Activated CD4-positive, alpha-beta T cell treated with anti-CD3 and anti-CD28 coated beads, Interleukin-10, Interleukin-2, amounts not matched to agents 100 ng/mL and 50 ng/mL, durations not matched to agents 16 hours and 8 hours (primary cell): ENCODE measurements at regions not wholly inside any gene's neighbourhood (a gene's known extent, or its start where the extent isn't known, plus 50 kb on each side); places are given as distances from the start of the nearest gene placed in this dataset.
"Not testable (repeated sequence)": the region's sequence is repeated elsewhere in the genome, so short reads cannot be mapped to it uniquely, and the experiment has no call there.

Experiments
- DNase-seq: peaks from one replicate; pipeline ENCODE4 v3.0.0-alpha.2; 2020

DNA sequence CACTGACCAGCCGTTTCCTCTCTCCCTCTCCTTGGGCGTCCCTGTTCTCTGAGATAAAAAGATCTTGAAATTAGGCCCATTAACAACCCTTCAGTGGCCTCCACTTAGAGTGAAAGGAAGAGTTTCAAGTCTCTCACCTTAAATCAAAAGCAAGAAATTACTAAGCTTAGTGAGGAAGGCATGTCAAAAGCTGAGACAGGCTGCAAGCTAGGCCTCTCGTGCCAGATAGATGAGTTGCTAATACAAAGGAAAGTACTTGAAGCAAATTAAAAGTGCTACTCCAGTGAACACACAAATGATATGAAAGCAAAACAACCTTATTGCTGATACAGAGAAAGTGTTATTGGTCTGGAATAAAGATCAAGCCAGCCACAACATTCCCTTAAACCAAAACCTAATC lies 331.3 kb upstream of the SEMA6A start:
- no peak for DNase-seq

DNA sequence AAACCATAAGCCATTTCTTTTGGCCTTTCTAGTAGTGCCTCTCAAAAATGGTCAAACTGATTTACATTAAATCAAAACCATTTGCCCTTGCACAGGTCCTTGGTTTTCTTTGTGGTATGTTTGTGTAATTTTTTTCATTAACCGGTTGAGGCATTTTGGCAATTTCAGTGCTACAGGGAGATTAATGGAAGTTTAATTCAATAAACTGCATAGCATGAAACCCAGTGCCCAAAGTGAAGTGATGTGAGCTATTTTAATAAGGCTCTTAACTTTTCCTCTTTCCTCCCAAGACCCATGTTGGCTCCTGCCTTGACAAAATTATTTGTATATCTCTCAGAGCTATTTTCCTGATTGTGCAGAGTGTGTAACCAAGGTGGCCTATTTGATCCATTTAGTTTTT lies 326.2 kb upstream of the SEMA6A start:
- no peak for DNase-seq

DNA sequence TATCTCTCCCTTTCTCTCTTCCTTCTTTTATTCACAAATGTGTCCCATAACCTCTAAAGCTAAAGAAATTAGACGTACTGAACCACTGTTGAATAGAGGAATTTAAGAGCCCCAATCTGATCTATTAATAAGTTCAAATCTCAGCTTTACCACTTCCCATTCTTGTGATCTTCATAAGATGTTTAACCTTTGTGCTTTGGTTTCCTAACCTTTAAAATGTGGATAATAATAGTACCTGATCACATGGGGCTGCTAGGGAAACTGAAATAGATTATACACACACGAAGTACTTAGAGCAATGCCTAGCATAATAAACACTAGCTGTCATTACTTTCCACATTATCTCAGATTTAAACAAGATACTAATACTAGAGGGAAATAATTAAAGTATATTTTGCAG lies 324.3 kb upstream of the SEMA6A start:
- no peak for DNase-seq

DNA sequence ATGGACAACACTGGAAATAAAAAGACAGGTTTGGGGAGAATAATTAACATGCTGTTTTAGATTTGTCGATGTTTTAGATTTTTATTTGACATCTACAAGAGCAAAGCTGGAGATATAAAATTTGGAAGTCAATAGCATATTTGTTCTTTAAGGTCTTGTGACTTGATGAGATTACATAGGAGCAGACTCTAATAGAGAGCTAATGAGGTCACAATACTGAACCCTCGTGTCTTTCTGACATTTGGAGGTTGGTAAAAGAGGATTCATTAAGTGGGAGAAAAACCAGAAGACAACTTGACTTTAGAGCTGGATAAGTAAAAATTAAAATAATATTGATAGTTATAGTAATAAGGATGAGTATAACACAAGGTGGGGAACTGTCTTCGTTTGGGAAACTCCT lies 322.7 kb upstream of the SEMA6A start:
- no peak for DNase-seq

DNA sequence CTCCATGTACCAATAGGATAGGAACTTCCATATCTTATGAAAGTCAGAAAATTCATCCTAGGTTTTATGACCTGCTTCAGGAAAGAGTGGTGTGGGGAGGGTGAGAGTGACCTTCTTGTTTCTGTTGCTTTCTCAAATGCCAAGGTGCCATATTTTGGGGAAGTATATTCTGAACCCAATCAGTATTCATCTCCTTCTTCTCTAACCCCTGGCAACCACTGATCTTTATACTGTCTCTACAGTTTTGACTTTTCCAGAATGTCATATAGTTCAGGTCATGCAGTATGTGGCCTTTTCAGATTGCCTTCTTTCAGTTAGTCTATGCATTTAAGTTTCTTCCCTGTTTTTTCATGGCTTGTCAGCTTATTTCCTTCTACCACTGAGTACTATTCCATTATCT lies 321.4 kb upstream of the SEMA6A start:
- no peak for DNase-seq

DNA sequence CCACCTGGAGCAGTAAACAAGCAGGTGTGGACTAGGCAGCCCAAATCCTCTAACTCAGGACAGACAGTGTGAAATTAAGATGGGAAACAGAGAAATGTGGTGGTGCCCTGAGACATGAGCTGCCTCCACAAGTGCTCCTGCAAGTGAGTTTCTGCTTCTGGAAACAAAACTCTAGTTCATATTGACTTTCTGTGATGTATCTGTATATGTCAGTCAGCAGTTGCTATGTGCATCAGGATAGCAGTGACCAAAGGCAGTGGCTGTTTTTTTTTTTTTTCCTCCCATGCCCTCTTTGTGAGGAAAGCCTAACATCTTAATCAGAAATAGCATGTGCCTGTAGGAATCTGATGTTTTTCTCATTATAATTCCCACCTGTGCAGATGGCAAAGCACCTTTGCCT lies 318.4 kb upstream of the SEMA6A start:
- no peak for DNase-seq

DNA sequence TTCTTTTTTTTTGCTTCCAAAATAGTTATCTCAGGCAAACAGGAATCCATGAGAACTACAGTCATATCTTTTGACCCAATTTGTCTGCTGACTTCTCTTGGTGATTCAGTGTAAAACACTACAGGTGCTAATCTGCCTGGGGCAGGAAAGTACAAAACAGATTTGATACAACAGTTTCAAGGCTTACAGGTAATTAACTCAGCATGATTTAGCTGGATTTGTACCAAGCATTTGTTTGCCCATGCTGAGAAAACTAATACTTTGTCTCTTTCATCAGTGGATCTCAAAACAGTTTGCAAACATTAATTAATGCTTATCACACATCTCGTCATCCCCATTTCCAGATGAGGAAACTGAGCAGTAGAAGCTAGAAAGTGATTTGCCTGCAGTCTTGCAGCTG lies 312.5 kb upstream of the SEMA6A start:
- DNase-seq: no peak

DNA sequence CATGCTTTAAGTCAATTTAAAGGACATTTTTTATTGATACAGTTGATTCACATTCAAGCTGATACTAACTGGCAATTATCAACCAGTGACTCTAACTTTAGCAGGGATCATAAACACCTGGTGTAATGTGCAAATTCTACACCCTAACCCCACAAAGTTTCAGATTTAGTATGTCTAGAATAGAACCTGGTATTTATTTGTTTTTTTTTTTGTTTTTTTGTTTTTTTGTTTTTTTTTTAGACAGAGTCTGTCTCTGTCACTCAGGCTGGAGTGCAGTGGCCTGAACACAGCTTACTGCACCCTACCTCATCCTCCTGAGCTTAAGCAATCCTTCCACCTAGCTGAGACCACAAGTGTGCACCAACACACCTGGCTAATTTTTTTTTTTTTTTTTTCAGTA lies 311.2 kb upstream of the SEMA6A start:
- DNase-seq: no peak

DNA sequence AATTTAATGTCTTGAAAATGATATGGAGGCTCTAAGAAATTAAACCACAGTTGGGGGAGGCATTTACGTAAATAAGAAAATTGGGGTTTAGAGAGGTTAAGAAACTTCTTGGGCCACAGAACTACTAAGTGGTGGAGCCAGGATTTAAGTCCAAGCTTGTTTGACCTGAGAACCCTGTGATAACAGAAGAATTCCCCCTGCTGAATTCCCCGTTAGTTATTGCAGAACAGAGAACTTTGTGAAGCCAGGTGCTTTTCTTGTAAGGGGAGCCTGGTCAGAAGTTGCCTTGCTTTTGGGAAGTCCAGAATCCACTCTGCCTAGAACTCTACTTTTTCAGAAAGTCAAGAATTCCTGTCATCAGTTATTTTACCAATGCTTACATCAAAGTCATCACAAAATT lies 309.3 kb upstream of the SEMA6A start:
- no peak for DNase-seq

DNA sequence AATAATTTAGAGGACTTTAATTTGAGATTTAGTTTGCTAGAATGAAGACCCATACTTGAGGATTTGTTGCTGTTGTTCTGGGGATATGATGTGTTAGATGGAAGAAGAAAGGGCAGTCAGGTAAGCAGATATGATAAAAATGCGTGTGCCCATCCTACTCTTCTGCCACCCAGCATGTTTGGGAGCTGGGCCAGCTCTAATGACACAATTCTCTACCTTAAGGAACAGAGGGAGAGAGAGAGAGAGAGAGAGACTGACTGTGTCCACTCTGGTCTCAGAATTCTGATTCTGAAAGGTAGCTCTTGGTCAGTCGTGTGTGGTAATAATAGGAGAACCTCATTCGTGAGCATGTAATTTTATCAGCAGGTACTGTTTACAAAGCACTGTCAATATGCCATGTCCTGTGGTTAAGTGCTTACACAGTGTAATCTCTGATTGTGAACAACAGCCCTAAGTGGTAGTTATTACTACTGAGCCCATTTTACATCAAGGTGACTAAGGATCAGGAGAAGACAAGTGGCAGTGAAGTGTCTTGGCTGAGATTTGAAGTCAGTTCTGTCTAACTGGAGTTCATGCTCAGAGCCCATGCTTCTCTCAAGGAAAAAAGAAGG lies 307.4 kb upstream of the SEMA6A start:
- no peak for DNase-seq

DNA sequence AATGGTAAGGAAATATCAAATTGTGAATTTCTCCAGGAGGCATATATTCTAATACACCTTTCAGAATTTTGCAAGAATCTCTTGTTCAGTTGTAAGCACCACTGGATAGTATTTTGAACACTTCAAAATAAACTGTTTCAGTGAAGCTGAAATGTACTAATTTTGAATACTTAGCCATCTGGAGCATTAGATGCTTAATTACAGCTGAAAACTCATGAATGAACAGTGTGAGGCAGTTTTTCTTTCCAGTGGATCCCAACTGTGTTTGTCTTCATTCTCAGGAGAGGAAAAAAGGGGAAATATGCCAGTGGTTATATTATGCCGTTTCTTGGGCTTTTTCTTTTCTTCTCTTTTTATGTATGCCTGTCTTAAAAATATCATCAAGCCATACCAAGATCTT lies 306.0 kb upstream of the SEMA6A start:
- DNase-seq: no peak

DNA sequence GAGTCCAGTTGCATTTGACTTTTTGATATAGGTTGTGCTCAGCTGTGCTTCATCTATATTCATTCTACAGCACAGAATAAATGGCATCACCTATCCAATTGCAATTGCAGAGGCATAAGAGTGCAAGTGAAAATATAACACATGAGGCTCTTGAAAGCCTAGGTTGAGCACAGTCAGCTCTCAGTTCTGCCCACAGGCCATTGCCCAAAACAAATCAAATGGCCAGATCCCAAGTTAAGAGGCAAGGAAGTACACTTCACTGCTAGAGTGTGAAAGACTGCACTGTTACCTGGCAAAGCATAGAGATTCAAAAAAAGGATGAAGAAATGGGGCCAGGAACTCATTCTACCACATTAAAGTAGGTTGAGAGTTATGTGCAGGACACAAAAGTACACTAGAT lies 305.5 kb upstream of the SEMA6A start:
- no peak for DNase-seq

DNA sequence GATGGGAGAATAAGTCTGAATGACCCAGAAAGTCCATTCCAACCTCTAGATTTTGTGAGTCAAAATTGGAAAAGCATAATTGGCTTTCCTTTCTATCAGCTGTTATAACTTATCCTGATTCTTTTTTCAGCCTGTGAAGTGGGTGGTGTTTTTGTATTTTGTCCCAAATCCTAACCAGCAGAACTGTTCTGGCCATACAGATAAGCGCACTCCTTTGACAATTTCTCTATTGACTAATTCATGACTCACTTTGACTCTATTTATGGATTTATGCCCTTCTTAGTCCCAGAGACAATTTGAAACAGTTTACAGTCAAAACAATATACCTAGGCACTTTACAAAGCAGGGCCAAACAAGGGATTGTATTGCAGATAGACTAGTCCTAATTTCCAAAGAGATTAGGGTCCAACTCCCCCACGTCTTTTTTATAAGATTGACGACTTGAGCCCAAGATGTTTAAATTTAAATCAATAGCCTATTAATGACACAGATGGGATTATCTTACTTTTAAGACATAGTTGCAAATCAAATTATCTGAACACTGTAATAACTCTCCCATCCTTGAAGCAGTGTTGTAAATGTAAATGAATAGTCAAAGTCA lies 301.7 kb upstream of the SEMA6A start:
- no peak for DNase-seq

DNA sequence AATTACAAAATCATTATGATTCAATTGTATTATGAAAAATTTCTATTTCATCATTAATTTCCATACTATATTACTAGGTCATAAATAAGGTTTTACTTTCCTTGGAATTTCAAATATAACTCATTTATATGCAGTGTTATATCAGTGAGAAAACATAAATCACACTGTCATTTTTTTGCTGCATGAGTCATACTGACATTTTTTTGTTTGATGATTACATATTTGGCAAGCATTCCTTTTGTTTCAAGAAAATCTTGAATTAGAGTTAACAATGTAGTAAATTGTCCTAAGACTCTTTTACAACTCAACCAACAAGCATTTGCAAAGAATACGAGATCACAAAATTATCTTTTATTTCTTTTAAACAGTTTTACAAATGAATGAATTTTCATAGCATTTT lies 298.4 kb upstream of the SEMA6A start:
- no peak for DNase-seq

DNA sequence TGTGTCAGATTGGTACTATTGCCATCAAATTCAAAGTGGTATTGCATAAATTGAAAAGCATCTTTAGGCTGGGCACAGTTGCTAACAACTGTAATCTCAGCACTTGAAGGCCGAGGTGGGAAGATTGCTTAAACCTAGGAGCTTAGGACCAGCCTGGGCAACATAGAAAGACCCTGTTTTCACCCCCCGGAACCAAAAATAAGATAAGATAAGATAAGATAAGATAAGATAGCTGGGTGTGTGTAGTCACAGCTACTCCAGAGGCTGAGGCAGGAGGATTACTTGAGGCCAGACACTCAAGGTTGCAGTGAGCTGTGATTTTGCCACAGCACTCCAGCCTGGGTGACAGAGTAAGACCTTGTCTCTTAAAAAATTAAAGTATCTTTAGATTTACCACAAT lies 297.9 kb upstream of the SEMA6A start:
- DNase-seq: no peak

DNA sequence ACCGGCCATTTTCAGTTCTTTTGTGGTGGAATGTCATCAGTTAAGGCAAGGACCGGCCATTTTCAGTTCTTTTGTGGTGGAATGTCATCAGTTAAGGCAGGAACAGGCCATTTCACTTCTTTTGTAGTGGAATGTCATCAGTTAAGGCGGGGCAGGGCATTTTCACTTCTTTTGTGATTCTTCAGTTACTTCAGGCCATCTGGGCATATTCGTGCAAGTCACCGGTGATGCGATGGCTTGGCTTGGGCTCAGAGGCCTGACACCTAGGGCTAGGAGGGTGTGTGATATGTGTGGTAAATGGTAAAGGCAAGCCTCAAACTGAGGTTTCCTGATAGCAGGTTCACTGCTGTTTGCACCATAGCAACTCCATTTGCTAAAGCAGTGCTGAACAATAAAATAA lies 293.2 kb upstream of the SEMA6A start:
- DNase-seq: not testable (repeated sequence)

DNA sequence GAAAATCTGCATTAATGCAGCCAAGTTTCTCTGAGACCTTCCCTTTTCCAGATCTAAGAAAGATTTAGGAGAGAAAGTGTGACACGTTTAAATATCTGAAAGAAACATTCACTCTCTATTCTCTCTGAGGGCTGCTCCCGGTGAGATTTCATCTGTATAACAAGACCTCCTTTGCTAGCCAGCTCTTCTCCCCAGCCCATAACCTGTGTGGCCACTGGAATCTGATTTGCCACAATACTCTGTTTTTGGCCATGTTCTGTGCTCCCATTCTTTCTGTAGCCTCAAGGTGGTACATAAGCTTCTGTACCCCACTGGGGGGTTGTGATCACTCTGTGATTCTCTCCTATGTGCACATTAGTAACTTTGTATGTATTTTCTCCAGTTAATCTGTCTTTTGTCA lies 291.0 kb upstream of the SEMA6A start:
- DNase-seq: no peak

DNA sequence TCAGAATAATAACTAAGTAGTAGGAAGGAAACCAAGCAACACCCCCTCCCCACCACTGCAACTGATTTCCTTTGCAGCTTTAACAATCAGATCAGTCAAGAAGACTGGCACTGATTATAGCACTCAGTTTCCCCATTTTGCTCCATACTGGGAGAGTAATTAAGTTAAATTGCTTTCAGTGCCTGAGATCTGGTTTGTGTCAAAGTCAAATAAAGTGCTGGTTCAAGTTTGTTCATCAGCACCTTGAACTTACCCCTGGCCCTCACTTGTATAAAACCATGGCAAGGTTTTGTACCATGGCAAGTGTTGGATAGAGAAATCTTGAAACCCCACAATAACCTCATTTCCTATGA lies 290.2 kb upstream of the SEMA6A start:
- DNase-seq: no peak

DNA sequence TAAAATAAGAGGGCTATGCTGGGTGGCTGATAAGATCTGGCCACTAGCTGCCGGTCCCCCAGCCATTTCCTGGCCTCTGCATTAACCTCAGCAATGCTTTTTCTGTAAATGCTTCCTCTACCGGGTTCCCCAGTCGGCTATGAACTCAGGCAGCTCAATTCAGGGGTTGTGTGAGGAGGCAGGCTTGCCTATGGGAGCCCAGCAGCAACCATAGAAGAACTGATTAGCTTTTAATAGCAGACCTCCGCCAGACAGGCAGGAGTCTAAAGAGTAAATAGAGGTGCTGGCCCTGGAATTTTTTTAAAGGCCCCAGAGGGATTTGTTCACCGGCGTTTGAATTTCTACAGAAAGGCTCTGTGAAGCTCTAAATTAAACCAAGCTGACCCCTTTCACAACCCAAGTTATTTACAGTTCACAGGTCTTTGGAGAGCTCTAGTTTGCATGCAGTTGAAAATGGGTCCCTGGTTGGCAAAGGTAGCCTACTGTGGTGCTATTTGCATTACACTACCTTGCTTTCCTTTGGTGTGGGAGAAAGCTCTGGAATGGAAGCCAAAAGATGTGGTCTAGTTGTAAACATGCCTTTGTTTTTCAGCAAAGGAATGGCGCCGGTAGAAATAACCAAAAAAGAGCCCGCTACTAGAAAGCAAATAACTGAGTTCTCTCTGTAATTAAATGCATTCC lies 289.7 kb upstream of the SEMA6A start:
- DNase-seq: no peak

DNA sequence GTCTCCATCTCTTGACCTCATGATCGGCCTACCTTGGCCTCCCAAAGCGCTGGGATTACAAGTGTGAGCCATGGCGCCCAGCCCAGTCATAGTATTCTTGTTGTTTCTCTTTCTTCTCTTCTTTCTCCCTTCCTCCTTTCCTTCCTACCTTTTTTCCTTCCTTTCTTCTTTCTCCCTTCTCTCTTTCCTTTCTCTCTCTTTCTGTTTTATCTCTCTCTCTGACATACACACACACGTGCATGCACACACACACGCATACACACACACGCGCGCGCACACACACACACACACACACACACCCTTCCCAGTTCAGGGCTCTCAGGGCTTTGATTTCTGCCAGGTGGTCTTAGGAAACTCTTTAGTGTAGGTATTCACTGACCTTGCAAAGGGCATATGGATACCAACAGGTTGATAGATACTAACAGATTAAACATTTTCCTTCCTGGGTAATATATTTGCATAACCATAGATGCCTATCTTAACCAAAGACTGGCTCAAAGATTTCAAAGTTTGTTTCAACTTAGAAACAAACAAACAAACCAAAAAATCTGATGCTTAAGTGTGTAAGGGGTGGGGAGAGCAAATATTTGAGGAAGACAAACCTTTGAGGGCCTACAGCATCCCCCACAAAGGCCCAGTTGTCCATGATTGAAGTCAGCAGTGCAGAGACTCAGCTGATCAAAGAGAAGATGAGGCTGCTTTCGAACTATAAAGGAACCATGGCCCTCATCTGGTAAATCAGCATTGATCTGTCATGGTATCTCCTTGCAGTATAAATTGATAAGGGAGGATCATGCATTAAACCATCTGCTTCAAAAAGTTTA lies 288.2 kb upstream of the SEMA6A start:
- DNase-seq: no peak

DNA sequence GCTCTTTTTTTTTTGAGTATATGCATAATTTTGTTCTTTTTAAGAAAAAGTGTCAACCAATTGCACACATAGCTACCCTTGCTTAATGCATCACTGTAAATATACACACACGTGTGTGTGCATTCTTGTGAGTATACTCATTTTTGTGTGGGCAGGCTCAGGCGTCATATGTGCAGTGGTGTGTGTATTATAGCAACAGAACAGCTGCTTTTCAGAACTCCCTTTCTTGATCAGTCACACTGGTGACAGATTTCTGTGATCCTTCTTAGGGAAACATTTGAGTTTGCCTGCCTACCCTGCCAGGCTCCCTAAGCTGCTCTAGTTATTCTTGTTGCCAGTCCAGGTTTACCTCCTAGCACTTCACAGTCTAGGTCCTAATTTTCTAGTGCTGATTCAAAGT lies 287.0 kb upstream of the SEMA6A start:
- no peak for DNase-seq

DNA sequence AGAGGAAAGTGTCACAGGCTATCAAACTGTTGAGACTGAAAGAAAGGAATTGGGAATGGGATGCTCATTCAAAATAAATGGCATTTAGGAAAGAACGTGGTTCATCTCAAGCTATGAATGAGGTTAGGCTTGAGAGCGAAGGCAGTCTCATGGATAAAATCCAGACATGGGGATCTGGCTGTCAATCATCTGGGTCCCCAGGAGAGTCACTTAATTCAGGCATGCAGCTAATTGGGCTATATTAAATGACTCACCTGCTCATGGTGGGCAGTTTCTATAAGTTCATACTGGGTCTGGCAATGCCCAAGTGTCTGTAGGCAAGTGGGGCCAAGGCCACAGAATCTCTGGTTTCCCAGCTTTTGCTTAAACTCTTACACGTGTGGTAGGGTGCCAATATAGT lies 286.5 kb upstream of the SEMA6A start:
- DNase-seq: no peak

DNA sequence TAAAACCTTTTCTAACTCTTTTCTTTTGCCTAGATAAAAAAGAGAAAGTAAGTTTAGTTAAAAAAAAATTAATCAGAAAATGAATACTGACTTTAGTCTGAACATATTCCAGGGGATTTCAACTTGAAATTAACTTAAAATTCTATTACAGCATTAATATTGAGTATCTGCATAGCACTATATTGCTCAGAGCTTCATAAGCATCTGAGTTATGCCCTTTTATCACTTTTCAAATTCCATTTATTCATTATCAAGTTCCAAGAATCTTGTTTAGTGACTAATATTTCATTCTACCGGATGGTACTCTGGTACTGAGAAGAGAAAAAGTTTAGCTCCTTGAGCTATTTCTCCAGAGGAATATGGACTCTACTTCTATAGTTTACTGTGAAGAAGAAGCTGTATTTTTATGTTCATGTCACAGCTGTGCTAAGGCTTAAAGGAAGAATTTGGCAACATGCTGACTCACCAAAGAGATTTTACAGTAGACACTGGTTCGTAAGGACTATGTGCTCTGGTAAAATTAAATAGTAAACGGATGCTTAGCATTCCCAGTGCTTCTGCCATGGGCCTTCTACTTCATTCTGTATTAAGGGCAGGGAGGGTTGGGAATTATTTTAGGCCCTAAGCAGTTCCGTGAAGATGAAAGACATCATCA lies 285.2 kb upstream of the SEMA6A start:
- no peak for DNase-seq
